GM21423 (cell line): ENCODE measurements at regions not wholly inside any gene's neighbourhood (a gene's known extent, or its start where the extent isn't known, plus 50 kb on each side); places are given as distances from the start of the nearest gene placed in this dataset.

Experiments used
- ATAC-seq: cut with Tn5 transposase; IDR thresholded peaks from one replicate; pipeline ENCODE4 v1.9.1; 2021; ENCODE audit warnings: mild to moderate bottlenecking, moderate library complexity; ENCODE audit not compliant: unreplicated experiment

DNA sequence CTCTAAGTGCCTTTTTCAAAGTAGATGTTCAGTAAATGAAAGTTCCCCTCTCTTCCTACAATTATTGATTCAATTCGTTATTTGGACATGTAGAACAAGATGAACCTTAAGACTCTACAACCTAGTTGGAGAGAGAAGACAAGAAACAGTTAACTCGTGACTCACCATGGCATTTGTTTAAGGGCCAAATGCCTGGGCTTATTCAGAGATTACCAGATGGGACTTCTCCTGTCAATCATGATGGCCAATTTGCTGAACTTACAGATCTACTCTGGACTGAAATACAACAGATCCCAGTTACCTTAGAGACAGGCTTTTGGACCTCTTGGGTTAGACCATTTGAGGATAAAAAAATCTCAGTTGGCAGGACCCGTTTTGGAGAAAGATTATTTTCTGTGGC lies 93.5 kb downstream of the C1orf94 start:
- no peak for ATAC-seq

DNA sequence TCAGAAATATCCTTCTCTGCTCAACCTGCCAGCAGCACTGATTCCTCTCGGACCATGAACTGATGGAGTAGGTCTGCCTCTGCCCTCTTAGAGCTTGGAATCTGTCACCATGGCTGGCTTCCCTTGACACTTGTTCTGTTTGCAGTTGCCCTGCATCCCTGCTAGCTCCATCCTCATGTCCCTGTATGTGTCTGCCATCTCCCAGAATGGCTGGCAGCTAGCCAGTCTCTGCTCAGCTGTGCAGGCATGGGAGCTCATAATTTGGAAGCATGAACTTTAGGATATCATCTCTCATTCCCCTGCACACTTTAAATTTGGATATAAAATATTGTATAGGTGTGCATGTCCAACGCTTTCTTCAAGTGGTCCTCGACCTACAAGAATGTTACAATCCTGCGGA lies 95.4 kb downstream of the C1orf94 start:
- no peak for ATAC-seq

DNA sequence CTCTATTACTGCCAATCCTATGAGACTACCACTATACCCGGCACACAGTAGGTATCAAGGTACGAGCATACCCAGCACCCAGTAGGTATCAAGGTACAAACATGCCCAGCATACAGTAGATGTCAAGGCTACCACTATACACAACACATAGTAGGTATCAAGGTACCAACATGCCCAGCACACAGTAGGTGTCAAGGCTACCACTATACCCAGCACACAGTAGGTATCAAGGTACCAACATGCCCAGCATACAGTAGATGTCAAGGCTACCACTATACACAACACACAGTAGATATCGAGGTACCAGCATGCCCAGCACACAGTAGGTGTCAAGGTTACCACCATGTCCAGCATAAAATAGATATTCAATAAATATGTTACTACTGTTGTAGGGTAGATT lies 98.4 kb downstream of the C1orf94 start:
- ATAC-seq, result no peak

DNA sequence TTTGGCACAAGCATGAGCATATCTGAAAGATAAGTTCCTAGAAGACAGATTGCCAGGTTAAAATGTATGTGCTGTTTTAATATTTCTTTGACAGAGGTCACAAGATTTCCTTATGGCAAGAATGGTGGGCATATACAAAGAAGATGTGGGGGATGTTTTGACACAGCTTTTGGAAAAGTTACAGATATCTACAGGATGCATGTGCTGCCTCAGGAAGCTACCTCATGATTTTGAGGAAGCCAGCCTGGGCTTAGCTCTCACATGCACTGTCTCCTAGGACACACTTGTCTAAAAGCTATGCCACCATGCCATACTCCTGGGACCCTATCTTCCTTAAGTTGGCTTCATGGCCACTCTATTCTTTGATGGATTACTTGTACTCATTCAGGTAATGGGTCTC lies 99.9 kb downstream of the C1orf94 start:
- ATAC-seq, result no peak

DNA sequence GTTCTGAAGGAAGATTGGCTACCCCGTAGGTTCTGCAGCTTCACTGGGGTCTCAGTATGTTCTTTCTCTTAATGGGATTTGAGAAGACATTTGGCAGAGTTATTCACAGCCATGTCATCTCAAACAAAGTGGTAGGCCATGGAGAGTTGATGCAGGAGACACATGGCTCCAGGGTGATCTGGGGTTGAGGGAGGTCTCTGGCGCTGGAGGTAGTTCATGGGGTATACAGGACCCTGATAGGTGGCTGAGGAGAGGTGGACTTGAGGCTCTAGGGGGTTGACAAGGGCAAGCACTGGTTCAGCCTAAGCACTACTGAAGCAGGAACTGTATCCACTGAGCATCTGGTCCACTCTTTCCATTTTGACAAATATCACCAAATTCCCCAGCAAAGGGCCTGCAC lies 100.4 kb downstream of the C1orf94 start:
- no peak for ATAC-seq

DNA sequence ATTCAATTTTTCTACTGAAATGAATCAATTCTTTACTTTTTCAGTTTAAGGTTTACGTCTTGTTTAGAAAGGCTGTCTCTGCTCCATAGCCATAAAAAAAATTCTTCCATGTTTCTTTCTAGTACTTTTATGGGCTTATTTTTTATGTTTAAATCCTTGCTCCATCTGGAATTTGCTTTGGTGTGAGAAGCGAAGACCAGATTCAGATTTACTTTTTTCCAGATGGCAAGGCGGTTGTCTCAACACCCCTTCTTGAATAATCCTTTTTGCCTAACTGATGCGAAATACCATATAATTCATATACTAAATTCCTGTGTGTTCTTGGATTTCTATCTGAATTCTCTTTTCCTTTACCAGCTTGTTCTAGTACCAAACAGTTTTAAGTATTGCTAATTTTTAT lies 101.5 kb downstream of the C1orf94 start:
- no peak for ATAC-seq

DNA sequence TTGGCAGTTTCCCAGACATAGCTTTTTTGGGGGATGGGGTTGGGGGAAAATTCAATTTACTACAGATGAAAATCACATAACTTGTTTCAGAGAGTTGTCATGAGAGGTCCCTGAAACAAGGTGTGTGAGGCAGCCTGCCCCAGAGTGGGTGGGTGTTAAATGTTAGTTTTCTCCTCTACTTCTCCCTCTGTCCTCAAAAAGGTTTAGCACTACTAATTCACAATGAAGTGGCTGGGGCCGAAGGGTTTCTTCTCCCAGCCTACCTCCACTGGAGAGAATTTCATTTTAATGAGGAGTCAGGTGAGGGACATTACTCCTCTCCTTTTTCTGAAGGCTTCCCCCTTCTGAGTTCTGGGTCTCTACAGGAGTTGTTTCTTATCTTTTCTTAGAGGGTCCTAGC lies 103.3 kb downstream of the C1orf94 start:
- no peak for ATAC-seq

DNA sequence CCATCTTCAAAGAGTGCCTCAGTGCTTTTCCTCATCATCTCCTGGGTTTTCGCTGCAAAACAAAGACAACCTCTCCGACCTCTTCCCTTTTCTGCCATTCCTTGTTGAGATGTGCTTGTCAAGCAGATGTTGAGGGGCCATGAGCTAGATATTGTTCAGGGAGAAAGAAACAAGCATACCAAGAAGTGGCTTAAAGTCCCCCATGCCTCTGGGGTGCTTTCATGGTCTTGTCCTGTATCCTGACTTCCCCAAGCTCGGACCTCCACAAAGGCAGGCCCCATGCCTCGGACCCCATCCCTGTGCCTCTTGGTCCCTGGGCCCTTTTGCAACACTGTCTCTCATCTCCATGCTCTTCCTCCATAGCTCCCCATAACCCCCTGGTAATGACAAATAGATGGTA lies 103.8 kb downstream of the C1orf94 start:
- ATAC-seq, result no peak

DNA sequence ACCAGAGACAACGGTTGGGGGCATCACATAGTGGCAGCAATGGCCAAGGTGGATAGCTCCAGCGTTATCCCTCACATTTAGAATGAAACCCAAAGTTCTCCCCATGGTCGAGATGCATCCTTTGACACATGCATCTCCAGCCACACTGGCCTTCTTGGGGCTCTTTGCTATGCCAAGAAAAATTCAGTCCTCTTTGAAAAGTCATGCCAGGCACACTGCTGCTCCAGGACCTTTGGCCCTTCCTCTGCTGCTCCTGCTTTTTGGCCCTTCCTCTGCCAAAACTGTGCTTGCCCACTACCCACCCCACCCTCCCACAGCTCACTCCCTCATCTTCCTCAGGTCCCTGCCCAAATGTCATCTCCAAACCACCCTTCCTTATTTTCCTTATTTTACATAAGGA lies 106.4 kb downstream of the C1orf94 start:
- no peak for ATAC-seq

DNA sequence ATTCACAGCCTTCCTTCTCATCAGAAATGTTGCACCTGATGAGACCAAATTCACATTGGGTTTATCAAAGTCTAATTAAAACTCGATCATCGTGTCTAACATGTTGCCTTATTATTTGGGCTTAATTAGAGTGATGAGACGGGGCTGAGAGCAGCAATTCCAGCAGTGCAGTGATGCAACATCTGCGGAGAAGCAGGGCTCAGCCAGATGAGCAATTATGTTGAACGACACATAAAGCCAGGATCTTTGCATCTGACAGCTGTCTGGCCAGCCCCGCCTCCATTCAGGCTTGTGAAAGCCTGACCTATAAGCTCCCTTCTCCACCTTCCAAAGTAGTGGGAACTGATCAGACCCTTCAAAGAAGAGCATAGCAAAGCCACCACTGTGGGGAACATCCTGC lies 109.8 kb downstream of the C1orf94 start:
- no peak for ATAC-seq

DNA sequence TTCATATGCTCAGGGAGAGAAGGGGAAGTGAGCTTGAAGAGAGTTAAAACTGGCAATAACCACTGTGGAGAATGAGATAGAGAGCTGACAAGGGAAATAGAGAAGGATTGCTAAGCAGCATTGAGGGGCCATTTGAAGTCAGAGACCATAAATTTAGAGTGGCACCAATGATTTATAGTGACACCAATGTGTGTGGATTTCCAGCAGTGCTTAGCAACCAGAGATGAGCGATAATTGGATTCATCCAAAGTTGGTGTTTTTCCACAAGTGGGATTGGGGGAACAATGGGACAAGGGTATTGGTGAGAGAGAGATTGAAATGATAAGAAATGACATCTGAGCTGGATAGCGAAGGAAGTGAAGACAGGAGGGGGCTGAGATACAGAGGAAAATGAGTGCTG lies 114.1 kb downstream of the C1orf94 start:
- ATAC-seq, result no peak

DNA sequence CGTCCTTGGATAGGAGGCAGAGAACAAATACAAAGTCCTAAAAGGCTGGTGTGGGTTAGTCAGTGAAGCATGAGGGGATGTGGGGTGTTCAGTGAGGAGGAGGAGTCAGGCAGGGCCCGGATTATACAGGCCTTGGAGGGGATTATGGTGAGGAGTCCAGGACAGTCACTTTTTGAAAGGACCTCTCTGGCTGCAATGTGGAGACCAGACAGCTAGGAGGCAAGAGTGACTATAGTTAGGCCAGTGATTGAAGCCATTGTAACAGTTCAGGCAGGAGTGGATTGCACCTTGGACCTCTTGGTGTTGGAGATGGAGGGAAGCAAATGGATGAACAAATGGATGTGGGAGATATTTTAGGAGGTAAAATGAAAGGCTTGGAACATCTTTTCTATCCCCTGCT lies 115.8 kb downstream of the C1orf94 start:
- ATAC-seq, result no peak

DNA sequence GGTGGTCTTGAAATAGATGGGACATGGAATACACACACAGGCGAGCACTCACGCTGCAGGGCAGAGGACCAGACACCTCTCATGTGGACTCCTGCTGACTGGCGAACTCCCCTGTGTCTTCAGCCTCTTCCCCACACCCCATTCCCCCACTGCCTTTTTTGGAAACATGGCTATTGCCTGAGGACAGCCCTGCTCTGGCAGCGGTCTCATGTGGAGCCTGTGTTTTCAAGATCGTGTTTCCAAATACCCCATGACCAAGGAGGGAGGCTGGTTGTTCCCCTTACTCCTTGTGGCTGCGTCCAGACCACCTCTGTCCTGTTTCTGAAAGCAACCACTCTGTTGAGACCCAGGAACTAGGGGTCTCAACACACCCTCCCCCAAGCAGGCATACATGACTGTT lies 119.4 kb downstream of the C1orf94 start:
- no peak for ATAC-seq

DNA sequence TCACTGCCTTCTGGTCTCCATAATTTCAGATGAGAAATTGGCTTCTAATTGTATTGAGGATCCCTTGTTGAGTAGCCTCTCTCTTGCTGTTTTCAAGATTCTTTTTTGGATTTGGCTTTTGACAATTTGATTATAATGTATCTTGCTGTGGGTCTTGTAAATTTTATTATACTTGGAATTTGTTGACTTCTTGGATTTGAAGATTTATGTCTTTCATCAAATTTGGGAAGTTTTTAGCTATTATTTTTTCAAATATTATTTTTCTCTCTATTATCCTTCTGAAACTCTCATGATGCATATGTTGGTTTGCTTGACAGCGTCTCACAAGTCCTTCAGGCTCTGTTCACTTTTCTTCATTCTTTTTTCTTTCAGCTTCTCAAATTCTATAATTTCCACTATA lies 126.1 kb downstream of the C1orf94 start:
- ATAC-seq, result no peak

DNA sequence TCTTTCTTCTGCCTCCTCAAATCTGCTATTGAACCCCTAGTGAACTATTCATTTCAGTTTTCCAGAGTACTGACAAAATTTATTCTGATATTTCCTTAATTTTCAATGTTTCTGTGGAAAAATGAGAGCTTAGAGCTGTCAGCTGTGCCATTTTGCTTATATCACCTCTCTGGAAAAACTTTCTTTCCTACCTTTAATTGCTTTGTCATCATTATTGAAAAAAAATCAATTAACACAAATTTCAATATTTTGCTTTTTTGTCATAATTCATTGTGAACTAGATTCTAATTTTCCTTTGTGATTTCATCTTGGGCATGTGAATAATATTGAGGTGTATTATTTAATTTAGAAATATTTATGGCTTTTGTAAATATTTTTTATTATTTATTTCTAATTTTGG lies 126.5 kb downstream of the C1orf94 start:
- ATAC-seq, result no peak

DNA sequence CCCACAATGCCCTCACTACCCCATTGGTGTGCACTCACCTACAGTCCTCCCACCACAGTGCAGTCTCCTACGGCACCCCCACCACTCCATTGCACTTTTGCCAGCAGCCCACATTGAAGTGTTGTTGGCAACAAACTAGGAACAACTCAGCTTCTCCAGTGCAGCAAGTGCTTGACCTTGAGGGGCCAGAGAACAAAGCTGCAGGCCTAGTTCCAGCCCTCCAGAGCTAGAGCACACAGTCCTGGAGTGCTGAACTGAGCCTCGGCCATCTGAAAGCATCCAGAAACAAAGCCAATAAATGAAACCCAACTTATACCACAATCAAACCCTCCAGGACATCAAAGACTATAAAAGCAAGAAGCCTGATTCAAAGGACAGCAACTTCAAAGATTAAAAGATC lies 129.9 kb downstream of the C1orf94 start:
- ATAC-seq, result no peak

DNA sequence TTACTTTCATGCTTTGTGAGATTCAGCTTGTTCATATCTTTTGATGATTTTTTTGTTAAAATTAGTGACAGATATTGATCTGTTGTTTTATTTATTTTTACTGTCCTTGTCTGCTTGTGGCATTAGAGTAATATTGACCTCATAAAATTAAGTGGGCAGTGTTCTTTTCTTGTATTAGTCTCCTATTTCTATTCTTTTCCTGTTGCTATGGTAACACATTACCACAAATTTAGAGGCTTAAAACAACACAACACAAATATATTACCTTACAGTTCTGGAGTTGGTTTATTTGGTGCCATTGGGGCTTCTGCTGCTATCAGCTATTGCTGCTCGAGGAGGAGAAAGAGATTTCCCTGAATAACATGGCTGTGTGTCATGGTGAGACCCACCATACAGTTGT lies 135.7 kb downstream of the C1orf94 start:
- no peak for ATAC-seq

DNA sequence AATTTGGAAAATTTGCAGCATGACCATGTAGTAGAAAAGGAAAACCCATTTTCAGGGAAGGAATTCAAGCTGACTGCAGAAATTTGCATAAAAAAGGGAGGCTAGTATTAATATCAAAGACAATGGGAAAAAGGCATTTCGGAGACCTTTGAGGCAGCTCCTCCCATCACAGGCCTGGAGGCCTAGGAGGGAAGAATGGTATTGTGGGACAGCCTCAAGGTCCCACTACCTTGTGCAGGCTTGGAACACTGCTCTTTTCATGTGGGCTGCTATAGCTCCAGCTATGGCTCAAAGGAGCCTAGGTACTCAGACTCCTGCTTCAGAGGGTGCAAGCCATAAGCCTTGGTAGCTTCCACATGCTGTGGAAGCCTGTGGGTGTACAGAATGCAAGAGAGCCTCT lies 139.3 kb downstream of the C1orf94 start:
- ATAC-seq, result no peak

DNA sequence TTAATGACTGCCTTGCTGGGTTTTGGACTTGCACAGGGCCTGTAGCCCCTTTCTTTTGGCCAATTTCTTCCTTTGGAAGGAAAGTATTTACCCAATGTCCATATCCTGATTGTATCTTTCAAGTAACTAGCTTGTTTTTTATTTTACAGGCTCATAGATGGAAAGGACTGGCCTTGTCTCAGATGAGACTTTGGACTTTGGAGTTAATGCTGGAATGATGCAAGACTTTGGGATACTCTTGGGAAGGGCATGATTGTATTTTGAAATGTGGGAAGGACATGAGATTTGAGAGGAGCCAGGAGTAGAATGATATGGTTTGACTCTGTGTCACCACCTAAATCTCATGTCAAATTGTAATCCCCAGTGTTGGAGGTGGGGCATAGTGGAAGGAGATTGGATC lies 140.1 kb downstream of the C1orf94 start:
- no peak for ATAC-seq

DNA sequence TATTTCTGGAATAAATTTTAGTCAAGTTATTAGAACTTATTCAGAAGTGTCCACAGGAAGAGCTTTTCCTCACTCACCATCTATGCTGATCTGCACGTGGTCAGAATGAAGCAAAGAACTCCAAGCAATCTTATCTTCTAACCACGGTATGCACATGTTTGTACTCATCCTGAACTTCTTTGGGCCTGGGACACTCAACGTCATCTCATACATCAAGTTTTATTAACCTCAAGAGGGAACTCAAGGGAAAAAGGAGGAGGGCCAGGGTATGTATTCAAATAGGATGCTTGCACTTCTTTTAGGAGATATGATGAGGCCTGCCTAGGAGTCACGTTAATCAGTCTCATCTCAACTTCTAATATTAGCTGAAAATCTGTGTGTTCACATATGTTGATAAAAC lies 142.5 kb downstream of the C1orf94 start:
- ATAC-seq, result no peak

DNA sequence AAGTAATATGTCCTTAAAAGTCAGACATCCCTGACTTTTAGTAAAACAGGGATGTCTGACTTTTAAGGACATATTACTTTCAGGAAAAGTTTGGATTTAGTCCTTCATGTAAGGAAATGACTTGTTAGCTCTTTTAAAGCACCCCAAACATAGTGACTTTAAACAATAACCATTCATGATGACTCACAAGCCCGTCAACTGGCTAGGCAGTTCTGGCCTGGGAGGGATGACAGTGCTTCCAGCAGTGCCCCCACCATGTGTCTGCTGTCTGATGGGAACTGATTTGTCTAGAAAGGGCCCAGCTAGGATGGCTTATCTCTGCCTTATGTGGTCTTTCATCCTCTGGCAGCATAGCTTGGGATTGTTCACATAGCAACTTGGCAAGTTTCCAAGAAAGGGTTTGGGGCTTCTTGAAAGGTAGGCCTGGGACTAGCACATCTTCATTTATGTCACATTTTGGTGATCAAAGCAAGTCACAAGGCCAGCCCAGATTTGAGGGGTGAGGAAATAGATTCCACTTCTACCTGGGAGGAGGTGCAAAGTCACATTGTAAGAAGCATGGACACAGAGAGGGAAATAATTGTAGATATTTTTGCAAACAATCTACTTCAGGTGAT lies 143.5 kb downstream of the C1orf94 start:
- ATAC-seq, result no peak

DNA sequence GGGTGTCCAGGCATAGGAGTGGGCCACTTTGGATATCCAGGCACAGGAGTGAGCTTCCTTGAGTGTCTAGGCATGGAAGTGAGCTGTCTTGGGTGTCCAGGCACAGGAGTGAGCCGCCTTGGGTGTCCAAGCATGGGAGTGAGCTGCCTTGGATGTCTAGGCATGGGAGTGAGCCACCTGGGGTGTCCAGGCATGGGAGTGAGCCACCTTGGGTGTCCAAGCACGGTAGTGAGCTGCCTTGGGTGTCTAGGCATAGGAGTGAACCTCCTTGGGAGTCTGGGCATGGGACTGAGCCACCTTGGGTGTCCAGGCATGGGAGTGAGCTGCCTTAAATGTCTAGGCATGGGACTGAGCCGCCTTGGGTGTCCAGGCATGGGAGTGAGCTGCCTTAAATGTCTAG lies 146.3 kb downstream of the C1orf94 start:
- ATAC-seq, result no peak

DNA sequence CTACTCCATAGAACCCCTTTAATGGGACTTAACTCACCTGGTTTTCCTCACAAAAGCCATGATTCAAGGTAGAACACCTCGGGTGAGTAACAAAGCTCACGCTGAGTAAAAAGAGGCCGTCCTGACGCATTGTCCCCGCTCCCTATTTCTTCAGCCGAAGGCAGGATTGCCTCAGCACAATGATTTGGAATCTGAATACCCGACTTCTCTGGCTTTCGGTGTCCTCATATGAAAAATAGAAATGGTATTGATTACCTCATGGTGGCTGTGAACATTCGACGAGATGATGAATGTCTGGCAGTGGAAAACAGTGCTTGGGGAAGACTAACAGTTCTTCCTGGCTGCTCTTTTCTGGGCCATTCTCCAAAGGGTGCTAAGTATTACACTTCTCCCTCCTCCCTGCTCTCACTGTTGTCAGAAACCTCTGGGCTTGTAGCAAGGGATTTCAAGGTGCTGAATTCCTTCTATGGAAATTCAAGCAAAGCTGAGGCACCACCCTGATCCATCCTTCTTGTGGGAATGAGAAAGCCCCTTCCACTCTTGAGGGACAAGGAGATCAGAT lies 148.3 kb downstream of the C1orf94 start:
- no peak for ATAC-seq
